HFF-Myc (cell line): ENCODE measurements at regions not wholly inside any gene's neighbourhood (a gene's known extent, or its start where the extent isn't known, plus 50 kb on each side); places are given as distances from the start of the nearest gene placed in this dataset.

Experiments
- DNase-seq: peaks from one replicate; pipeline ENCODE4 v3.0.0-alpha.2; 2011; ENCODE audit warnings: low read depth; ENCODE audit errors: extremely low read depth
- H3K4me3 ChIP-seq: replicated peaks from 2 replicates; pipeline ENCODE4 v1.5.1; 2011; ENCODE audit warnings: low read depth, mild to moderate bottlenecking, control low read depth, low read length
- TF ChIP-seq, protein P1 (sequence below): IDR thresholded peaks from 2 replicates; pipeline ENCODE4 v1.5.1; 2012; ENCODE audit warnings: mild to moderate bottlenecking, low read depth, low read length, control low read depth; ENCODE audit errors: missing control alignments

GRCh38 chr1:199352351-199352750 lies 675.2 kb upstream of the NR5A2 start:
- no peak for DNase-seq
- TF ChIP-seq, protein P1, sequence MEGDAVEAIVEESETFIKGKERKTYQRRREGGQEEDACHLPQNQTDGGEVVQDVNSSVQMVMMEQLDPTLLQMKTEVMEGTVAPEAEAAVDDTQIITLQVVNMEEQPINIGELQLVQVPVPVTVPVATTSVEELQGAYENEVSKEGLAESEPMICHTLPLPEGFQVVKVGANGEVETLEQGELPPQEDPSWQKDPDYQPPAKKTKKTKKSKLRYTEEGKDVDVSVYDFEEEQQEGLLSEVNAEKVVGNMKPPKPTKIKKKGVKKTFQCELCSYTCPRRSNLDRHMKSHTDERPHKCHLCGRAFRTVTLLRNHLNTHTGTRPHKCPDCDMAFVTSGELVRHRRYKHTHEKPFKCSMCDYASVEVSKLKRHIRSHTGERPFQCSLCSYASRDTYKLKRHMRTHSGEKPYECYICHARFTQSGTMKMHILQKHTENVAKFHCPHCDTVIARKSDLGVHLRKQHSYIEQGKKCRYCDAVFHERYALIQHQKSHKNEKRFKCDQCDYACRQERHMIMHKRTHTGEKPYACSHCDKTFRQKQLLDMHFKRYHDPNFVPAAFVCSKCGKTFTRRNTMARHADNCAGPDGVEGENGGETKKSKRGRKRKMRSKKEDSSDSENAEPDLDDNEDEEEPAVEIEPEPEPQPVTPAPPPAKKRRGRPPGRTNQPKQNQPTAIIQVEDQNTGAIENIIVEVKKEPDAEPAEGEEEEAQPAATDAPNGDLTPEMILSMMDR, result no peak
- H3K4me3 ChIP-seq, result no peak overlapping the region

DNA sequence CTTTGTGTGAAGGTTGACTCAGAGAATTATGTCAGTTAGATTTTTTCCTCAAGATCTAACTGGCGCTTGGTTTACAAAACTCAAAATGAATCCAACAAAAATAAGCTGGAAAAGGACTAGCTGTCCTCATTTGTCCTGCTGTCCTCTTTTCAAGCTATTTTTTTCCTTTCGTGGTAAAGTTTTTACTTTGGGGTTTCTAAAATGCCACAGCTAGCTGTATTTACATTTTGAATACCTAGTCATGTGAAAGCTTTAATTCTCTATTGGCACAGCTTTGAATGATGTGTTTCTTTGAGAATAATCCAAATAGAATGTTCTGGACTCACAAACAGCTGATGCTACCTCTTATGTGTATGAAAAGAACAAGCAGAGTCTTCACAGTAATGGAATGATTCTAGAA lies 673.6 kb upstream of the NR5A2 start:
- no peak for DNase-seq
- no peak overlapping the region for H3K4me3 ChIP-seq
- TF ChIP-seq, protein P1, result no peak

- DNase-seq, result no peak
- no peak overlapping the region for H3K4me3 ChIP-seq
- TF ChIP-seq, protein P1, result no peak
Measured at GRCh38 chr1:199356561-199356960, 670.9 kb upstream of the NR5A2 start.

DNA sequence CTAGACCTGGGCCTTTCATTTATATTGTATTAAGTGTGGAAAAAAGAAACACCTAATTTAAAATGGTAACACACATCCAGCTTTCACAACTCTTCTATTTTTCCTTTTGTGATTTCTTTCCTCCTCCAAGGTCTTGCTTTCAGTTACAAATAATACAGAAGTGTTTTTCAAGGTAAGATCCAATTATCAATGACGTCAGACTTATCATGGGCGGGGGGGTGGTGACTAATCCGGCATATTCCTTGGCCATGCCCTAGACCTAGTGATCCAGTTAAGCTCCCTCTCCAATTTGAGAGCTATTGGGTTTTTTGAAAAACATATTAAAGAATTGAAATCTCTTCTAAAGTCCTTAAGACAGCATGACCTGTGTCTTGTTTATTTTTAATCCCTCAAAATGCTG lies 669.9 kb upstream of the NR5A2 start:
- DNase-seq, result no peak
- H3K4me3 ChIP-seq, result no peak overlapping the region
- TF ChIP-seq, protein P1, result no peak

- TF ChIP-seq, protein P1, result no peak
- no peak for DNase-seq
- no peak overlapping the region for H3K4me3 ChIP-seq
Measured at GRCh38 chr1:199362996-199363395, 664.5 kb upstream of the NR5A2 start.

GRCh38 chr1:199373139-199373538 lies 654.4 kb upstream of the NR5A2 start:
- TF ChIP-seq, protein P1, result no peak
- DNase-seq, result no peak
- H3K4me3 ChIP-seq, result no peak overlapping the region

- TF ChIP-seq, protein P1, result no peak
- DNase-seq, result no peak
- no peak overlapping the region for H3K4me3 ChIP-seq
Measured at GRCh38 chr1:199377211-199377610, 650.3 kb upstream of the NR5A2 start.
